Calu3 (cell line): ENCODE measurements at regions not wholly inside any gene's neighbourhood (a gene's known extent, or its start where the extent isn't known, plus 50 kb on each side); places are given as distances from the start of the nearest gene placed in this dataset.

Experiments used
- BruUV-seq: library from RNA; stranded (reverse); fragments of 400-500 nt; replicated peaks from 2 replicates; lab custom pipeline; 2021; lab: Mats Ljungman, UMichigan
- CTCF ChIA-PET: fragments of 300-600 bp; sonication (Branson Sonifier 250); formaldehyde crosslinking; loops from one replicate; lab custom pipeline; 2022; ENCODE audit warnings: antibody characterized with exemption; lab: Charles Lee
- DNase-seq: peaks from one replicate; pipeline ENCODE4 v3.0.0; 2022
- H3K27ac Mint-ChIP-seq: one replicate; pipeline ENCODE4 v1.8.0; 2022; ENCODE audit warnings: mixed read lengths; ENCODE audit not compliant: unreplicated experiment
- H3K27me3 Mint-ChIP-seq: one replicate; pipeline ENCODE4 v1.8.0; 2022; ENCODE audit warnings: mixed read lengths; ENCODE audit not compliant: unreplicated experiment
- H3K36me3 Mint-ChIP-seq: one replicate; pipeline ENCODE4 v1.8.0; 2022; ENCODE audit warnings: mild to moderate bottlenecking, moderate library complexity, mixed read lengths; ENCODE audit not compliant: insufficient read depth, unreplicated experiment
- H3K4me1 Mint-ChIP-seq: one replicate; pipeline ENCODE4 v1.8.0; 2022; ENCODE audit warnings: mild to moderate bottlenecking, low read depth, mixed read lengths; ENCODE audit not compliant: unreplicated experiment
- H3K4me3 Mint-ChIP-seq: one replicate; pipeline ENCODE4 v1.8.0; 2022; ENCODE audit warnings: mild to moderate bottlenecking, low read depth, moderate library complexity, mixed read lengths; ENCODE audit not compliant: unreplicated experiment
- H3K9me3 Mint-ChIP-seq: one replicate; pipeline ENCODE4 v1.8.0; 2022; ENCODE audit warnings: low read depth, mixed read lengths; ENCODE audit not compliant: unreplicated experiment
- CTCF ChIP-seq: fragments of 200-600 bp; IDR thresholded peaks from one replicate; pipeline ENCODE4 v1.8.0; 2022; ENCODE audit warnings: antibody characterized with exemption; ENCODE audit not compliant: unreplicated experiment
- intact Hi-C: fragments of 100-400 bp; cut with micrococcal nuclease; formaldehyde crosslinking; loops from one replicate; pipeline ENCODE4 v1.10.0; 2022; ENCODE audit not compliant: unreplicated experiment

GRCh38 chr17:72349491-72349995 lies 228.7 kb downstream of the SOX9 start:
- CTCF ChIA-PET = no interaction called here
- H3K27ac Mint-ChIP-seq = no peak overlapping the region
- intact Hi-C loops = no loop called here
- no peaks in the 10 kb centered on the region for H3K9me3 Mint-ChIP-seq
- DNase-seq = no peak
- H3K27me3 Mint-ChIP-seq = no peaks in the 10 kb centered on the region
- no peak overlapping the region for H3K4me3 Mint-ChIP-seq
- no TSS peak for BruUV-seq
- peaks cover 24% of the 10 kb centered on the region for H3K4me1 Mint-ChIP-seq
- no peak for TF ChIP-seq CTCF
- H3K36me3 Mint-ChIP-seq = no peaks in the 10 kb centered on the region

- no peaks in the 10 kb centered on the region for H3K9me3 Mint-ChIP-seq
- no peak overlapping the region for H3K4me3 Mint-ChIP-seq
- peaks cover 18% of the 10 kb centered on the region for H3K4me1 Mint-ChIP-seq
- DNase-seq = no peak
- no peak overlapping the region for H3K27ac Mint-ChIP-seq
- no TSS peak for BruUV-seq
- intact Hi-C loops = no loop called here
- H3K36me3 Mint-ChIP-seq = no peaks in the 10 kb centered on the region
- TF ChIP-seq CTCF = no peak
- no peaks in the 10 kb centered on the region for H3K27me3 Mint-ChIP-seq
- CTCF ChIA-PET = no interaction called here
Measured at GRCh38 chr17:72350073-72350472, 229.3 kb downstream of the SOX9 start.

GRCh38 chr17:72351365-72351764 lies 230.5 kb downstream of the SOX9 start:
- intact Hi-C loops = no loop called here
- no TSS peak for BruUV-seq
- Mint-ChIP-seq H3K4me1 (peaks cover 12% of the 10 kb centered on the region), H3K9me3 (no peaks in the 10 kb centered on the region), H3K36me3 (peaks cover 2% of the 10 kb centered on the region), H3K4me3 (no peak overlapping the region), H3K27ac (no peak overlapping the region), H3K27me3 (no peaks in the 10 kb centered on the region)
- CTCF ChIA-PET = no interaction called here
- TF ChIP-seq CTCF = no peak
- no peak for DNase-seq

GRCh38 chr17:72351884-72352346 lies 231.1 kb downstream of the SOX9 start:
- H3K4me3 Mint-ChIP-seq = no peak overlapping the region
- BruUV-seq = no TSS peak
- H3K4me1 Mint-ChIP-seq = peaks cover 12% of the 10 kb centered on the region
- TF ChIP-seq CTCF = no peak
- intact Hi-C loops = no loop called here
- H3K36me3 Mint-ChIP-seq = peaks cover 6% of the 10 kb centered on the region
- H3K27ac Mint-ChIP-seq = no peak overlapping the region
- DNase-seq = no peak
- H3K9me3 Mint-ChIP-seq = no peaks in the 10 kb centered on the region
- no peaks in the 10 kb centered on the region for H3K27me3 Mint-ChIP-seq
- CTCF ChIA-PET = no interaction called here
